Muscle layer of duodenum (tissue), 2 donors: ENCODE measurements at regions not wholly inside any gene's neighbourhood (a gene's known extent, or its start where the extent isn't known, plus 50 kb on each side); places are given as distances from the start of the nearest gene placed in this dataset.

Experiments used
- H3K27ac ChIP-seq: one replicate; pipeline ENCODE4 v1.7.0; 2013; ENCODE audit warnings: mild to moderate bottlenecking, low read length
- H3K27me3 ChIP-seq: one replicate; pipeline ENCODE4 v1.7.0; 2013; ENCODE audit warnings: low read depth, mild to moderate bottlenecking, control low read depth, low read length
- H3K36me3 ChIP-seq, 2 donors: one replicate each; pipeline ENCODE4 v1.7.0; 2013; ENCODE audit warnings: low read length in 2 of 2, control low read depth in 1 of 2, mild to moderate bottlenecking in 1 of 2; ENCODE audit not compliant: insufficient read depth in 2 of 2, control insufficient read depth in 1 of 2
- H3K4me1 ChIP-seq, 2 donors: one replicate each; pipeline ENCODE4 v1.7.0; 2013; ENCODE audit warnings: low read length in 2 of 2, mild to moderate bottlenecking in 2 of 2, control low read depth in 1 of 2, moderate library complexity in 1 of 2; ENCODE audit not compliant: insufficient read depth in 2 of 2, control insufficient read depth in 1 of 2
- H3K4me3 ChIP-seq, 2 donors: one replicate each; pipeline ENCODE4 v1.7.0; 2013; ENCODE audit warnings: low read length in 2 of 2, low read depth in 1 of 2, mild to moderate bottlenecking in 1 of 2
- H3K9me3 ChIP-seq, 2 donors: one replicate each; pipeline ENCODE4 v1.7.0; 2013; ENCODE audit warnings: low read length in 2 of 2, control low read depth in 1 of 2, mild to moderate bottlenecking in 1 of 2; ENCODE audit not compliant: control insufficient read depth in 1 of 2
- donor health status: healthy.

DNA sequence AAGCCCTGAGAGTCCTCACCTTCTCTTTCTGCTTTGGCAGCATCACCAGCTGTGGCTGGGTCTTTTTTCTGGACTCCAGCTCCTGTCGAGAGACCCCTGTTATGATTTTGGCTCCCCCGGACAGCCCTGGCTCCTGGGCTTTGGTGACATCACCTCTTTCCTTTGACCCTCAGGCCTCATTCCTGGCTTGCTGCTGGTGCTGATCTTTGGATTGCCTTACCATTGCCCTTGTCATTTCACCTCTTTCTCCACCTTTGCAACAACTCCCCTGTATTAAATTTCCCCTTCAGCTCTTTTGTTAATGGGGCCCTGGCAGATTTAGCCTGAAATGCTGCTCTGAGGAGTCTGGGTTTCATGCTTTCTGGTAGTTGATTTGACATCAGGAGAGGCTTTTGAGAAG lies 322.8 kb downstream of the ZSWIM6 start:
- no peaks in the 10 kb centered on the region for H3K4me1 ChIP-seq
- no peaks in the 10 kb centered on the region for H3K36me3 ChIP-seq
- no peaks in the 10 kb centered on the region for H3K9me3 ChIP-seq
- no peak overlapping the region for H3K27ac ChIP-seq
- no peaks in the 10 kb centered on the region for H3K27me3 ChIP-seq
- no peak overlapping the region for H3K4me3 ChIP-seq

GRCh38 chr5:61657010-61657409 lies 325.0 kb downstream of the ZSWIM6 start:
- H3K27ac ChIP-seq, result no peak overlapping the region
- H3K27me3 ChIP-seq, result no peaks in the 10 kb centered on the region
- H3K9me3 ChIP-seq, result no peaks in the 10 kb centered on the region
- no peaks in the 10 kb centered on the region for H3K36me3 ChIP-seq
- H3K4me1 ChIP-seq, result no peaks in the 10 kb centered on the region
- H3K4me3 ChIP-seq, result no peak overlapping the region

DNA sequence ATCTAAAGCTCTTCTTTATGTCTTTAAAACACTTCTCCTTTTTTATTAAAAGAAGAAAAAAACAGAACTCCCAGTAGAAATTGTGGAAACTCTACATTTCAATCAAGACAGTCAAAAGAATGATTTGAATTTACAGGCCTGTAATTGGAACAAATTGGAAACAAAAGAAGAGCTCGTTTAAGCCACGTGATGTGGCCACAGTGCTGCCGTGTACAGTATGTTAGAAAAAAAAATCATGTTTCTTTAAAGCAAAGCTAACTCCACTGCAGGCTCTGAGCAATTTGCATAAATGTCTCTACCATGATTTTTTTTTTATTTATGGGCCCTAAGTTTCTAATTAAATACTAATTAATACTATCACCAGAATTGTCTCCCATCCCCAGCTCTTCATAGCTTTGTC lies 325.6 kb downstream of the ZSWIM6 start:
- no peak overlapping the region for H3K4me3 ChIP-seq
- H3K27ac ChIP-seq, result no peak overlapping the region
- no peaks in the 10 kb centered on the region for H3K4me1 ChIP-seq
- H3K36me3 ChIP-seq, result no peaks in the 10 kb centered on the region
- no peaks in the 10 kb centered on the region for H3K27me3 ChIP-seq
- H3K9me3 ChIP-seq, result no peaks in the 10 kb centered on the region

GRCh38 chr5:61658592-61659008 lies 326.5 kb downstream of the ZSWIM6 start:
- H3K27me3 ChIP-seq, result no peaks in the 10 kb centered on the region
- peak overlapping the region in 1 of 2 donors; percentile 35 for H3K4me3 ChIP-seq
- H3K9me3 ChIP-seq, result no peaks in the 10 kb centered on the region
- H3K4me1 ChIP-seq, result no peaks in the 10 kb centered on the region
- H3K36me3 ChIP-seq, result no peaks in the 10 kb centered on the region
- H3K27ac ChIP-seq, result no peak overlapping the region

- no peak overlapping the region for H3K27ac ChIP-seq
- peak overlapping the region in 1 of 2 donors; percentile 35 for H3K4me3 ChIP-seq
- no peaks in the 10 kb centered on the region for H3K9me3 ChIP-seq
- no peaks in the 10 kb centered on the region for H3K36me3 ChIP-seq
- no peaks in the 10 kb centered on the region for H3K4me1 ChIP-seq
- H3K27me3 ChIP-seq, result no peaks in the 10 kb centered on the region
Observed at GRCh38 chr5:61659221-61659696, 327.2 kb downstream of the ZSWIM6 start.

GRCh38 chr5:61662670-61663069 lies 330.6 kb downstream of the ZSWIM6 start:
- H3K36me3 ChIP-seq, result no peaks in the 10 kb centered on the region

DNA sequence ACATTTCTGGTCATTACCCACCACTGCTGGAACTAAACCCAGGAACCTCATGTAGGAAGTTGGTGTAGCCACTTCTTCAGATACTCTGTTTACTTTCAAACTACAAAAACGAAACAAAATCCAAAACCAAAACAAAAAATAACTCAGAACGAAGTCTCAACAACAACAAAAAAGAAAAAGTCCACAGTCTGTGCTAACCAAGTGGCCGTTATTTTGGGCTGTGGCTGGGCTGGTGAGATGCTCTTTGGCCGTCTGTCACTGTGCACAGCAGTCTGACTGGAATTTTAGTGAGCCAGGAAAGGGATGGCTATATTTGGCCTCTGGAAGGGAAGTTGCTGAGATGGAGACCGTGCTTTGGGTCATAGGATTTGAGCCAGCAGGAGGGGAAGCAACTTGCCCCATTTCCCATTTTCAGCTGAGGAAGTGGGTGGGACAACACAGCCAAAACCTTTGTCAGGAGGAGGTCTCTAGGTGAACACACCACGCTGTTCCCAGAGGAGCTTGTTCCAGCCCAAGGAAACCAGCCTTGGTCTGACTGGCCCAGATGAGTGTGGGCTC lies 334.1 kb downstream of the ZSWIM6 start:
- Histone ChIP-seq H3K4me1 (no peaks in the 10 kb centered on the region), H3K27ac (no peak overlapping the region), H3K9me3 (no peaks in the 10 kb centered on the region), H3K4me3 (no peak overlapping the region), H3K27me3 (no peaks in the 10 kb centered on the region), H3K36me3 (no peaks in the 10 kb centered on the region)

More at GRCh38 chr5:61662670-61663069, 330.6 kb downstream of the ZSWIM6 start:
- Histone ChIP-seq H3K9me3 (no peaks in the 10 kb centered on the region), H3K4me1 (no peaks in the 10 kb centered on the region), H3K4me3 (no peak overlapping the region), H3K27me3 (no peaks in the 10 kb centered on the region), H3K27ac (no peak overlapping the region)

GRCh38 chr5:61667525-61668218 lies 335.6 kb downstream of the ZSWIM6 start:
- no peaks in the 10 kb centered on the region for H3K36me3 ChIP-seq
- H3K4me1 ChIP-seq, result no peaks in the 10 kb centered on the region
- no peak overlapping the region for H3K27ac ChIP-seq
- no peaks in the 10 kb centered on the region for H3K9me3 ChIP-seq
- H3K4me3 ChIP-seq, result no peak overlapping the region
- no peaks in the 10 kb centered on the region for H3K27me3 ChIP-seq

- no peaks in the 10 kb centered on the region for H3K27me3 ChIP-seq
- no peaks in the 10 kb centered on the region for H3K36me3 ChIP-seq
- H3K4me3 ChIP-seq, result no peak overlapping the region
- no peaks in the 10 kb centered on the region for H3K9me3 ChIP-seq
- H3K4me1 ChIP-seq, result peaks cover 2 to 8% of the 10 kb centered on the region in 2 donors
- no peak overlapping the region for H3K27ac ChIP-seq
Observed at GRCh38 chr5:61669531-61669930, 337.5 kb downstream of the ZSWIM6 start.

GRCh38 chr5:61670941-61671340 lies 338.9 kb downstream of the ZSWIM6 start:
- Histone ChIP-seq H3K36me3 (no peaks in the 10 kb centered on the region), H3K4me3 (no peak overlapping the region), H3K27me3 (no peaks in the 10 kb centered on the region), H3K4me1 (peaks cover 4 to 8% of the 10 kb centered on the region in 2 donors), H3K9me3 (no peaks in the 10 kb centered on the region), H3K27ac (no peak overlapping the region)

GRCh38 chr5:61673007-61673735 lies 341.1 kb downstream of the ZSWIM6 start:
- Histone ChIP-seq H3K4me1 (peaks cover 4 to 8% of the 10 kb centered on the region in 2 donors), H3K27ac (no peak overlapping the region), H3K4me3 (no peak overlapping the region), H3K36me3 (no peaks in the 10 kb centered on the region), H3K9me3 (no peaks in the 10 kb centered on the region), H3K27me3 (no peaks in the 10 kb centered on the region)
